ENCODE measurements at regions not wholly inside any gene's neighbourhood (a gene's known extent, or its start where the extent isn't known, plus 50 kb on each side); places are given as distances from the start of the nearest gene placed in this dataset.
"Not testable (repeated sequence)": the region's sequence is repeated elsewhere in the genome, so short reads cannot be mapped to it uniquely, and the experiment has no call there.

GRCh38 chr3:75232216-75232615 is 431.9 kb upstream of the FRG2C start:
- TF ChIP-seq CTCF (IDR thresholded peaks at IDR 0.05; ENCODE audit: control insufficient read depth, extremely low read depth, insufficient read depth) = no peak
- DNase-seq (ENCODE audit: low read depth) = no peak

GRCh38 chr3:75235631-75236030 is 428.5 kb upstream of the FRG2C start:
- TF ChIP-seq CTCF (IDR thresholded peaks at IDR 0.05; ENCODE audit: control insufficient read depth, extremely low read depth, insufficient read depth) = no peak

More at GRCh38 chr3:75232216-75232615, 431.9 kb upstream of the FRG2C start:
- H3K4me3 ChIP-seq (ENCODE audit: low read depth, low read length) = no peak overlapping the region

GRCh38 chr3:75237053-75237452 is 427.1 kb upstream of the FRG2C start:
- no peak overlapping the region for H3K4me3 ChIP-seq (ENCODE audit: low read depth, low read length)
- TF ChIP-seq CTCF (IDR thresholded peaks at IDR 0.05; ENCODE audit: control insufficient read depth, extremely low read depth, insufficient read depth) = no peak
- DNase-seq (ENCODE audit: low read depth) = no peak

More at GRCh38 chr3:75235631-75236030, 428.5 kb upstream of the FRG2C start:
- no peak for DNase-seq (ENCODE audit: low read depth)
- H3K4me3 ChIP-seq (ENCODE audit: low read depth, low read length) = no peak overlapping the region

- no peak for TF ChIP-seq CTCF (IDR thresholded peaks at IDR 0.05; ENCODE audit: control insufficient read depth, extremely low read depth, insufficient read depth)
Observed at GRCh38 chr3:75237477-75237876, 426.7 kb upstream of the FRG2C start.

GRCh38 chr3:75241226-75241962 is 422.7 kb upstream of the FRG2C start:
- DNase-seq (ENCODE audit: low read depth); H3K4me3 ChIP-seq (ENCODE audit: low read depth, low read length): not testable (repeated sequence)

More at GRCh38 chr3:75237477-75237876, 426.7 kb upstream of the FRG2C start:
- DNase-seq (ENCODE audit: low read depth) = no peak
- no peak overlapping the region for H3K4me3 ChIP-seq (ENCODE audit: low read depth, low read length)

- DNase-seq (ENCODE audit: low read depth) = no peak
- no peak for TF ChIP-seq CTCF (IDR thresholded peaks at IDR 0.05; ENCODE audit: control insufficient read depth, extremely low read depth, insufficient read depth)
- H3K4me3 ChIP-seq (ENCODE audit: low read depth, low read length) = no peak overlapping the region
Observed at GRCh38 chr3:75242012-75242735, 422.0 kb upstream of the FRG2C start.

- TF ChIP-seq CTCF (IDR thresholded peaks at IDR 0.05; ENCODE audit: control insufficient read depth, extremely low read depth, insufficient read depth) = no peak
- no peak for DNase-seq (ENCODE audit: low read depth)
- no peak overlapping the region for H3K4me3 ChIP-seq (ENCODE audit: low read depth, low read length)
Observed at GRCh38 chr3:75248974-75249373, 415.2 kb upstream of the FRG2C start.

All from LNCaP clone FGC (cell line).